ENCODE measurements at regions not wholly inside any gene's neighbourhood (a gene's known extent, or its start where the extent isn't known, plus 50 kb on each side); places are given as distances from the start of the nearest gene placed in this dataset.

DNA sequence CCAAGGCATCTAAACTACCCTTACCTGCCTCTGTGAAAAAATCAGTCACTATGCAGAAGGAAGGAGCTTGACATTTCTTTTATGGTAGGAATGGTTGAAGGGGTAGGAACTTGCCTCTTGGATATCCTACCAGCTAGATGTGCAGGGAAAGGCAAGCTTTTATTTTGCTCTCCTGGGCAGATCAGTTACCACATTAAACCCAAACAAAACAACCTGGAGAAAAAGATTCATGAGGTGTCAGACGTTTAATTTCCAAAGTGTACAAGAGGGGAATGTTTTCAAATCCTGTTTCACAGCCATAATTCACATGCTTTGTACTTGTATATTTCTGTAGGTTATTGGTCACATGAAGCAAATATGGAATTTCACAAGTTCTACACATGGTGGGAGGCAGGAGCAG is 67.0 kb upstream of the IFNG-AS1 start:
- Histone ChIP-seq H3K9me2 (ENCODE audit: insufficient read depth, low read length) (no peaks in the 10 kb centered on the region), H3K4me2 (ENCODE audit: low read length) (no peak overlapping the region), H4K20me1 (ENCODE audit: insufficient read depth, low read length) (no peaks in the 10 kb centered on the region), H3K4me3 (ENCODE audit: low read depth, low read length, poor library complexity, severe bottlenecking) (no peak overlapping the region), H3K79me2 (ENCODE audit: insufficient read depth, low read depth, low read length) (no peaks in the 10 kb centered on the region), H3K9me3 (ENCODE audit: low read length) (no peaks in the 10 kb centered on the region), H3K27ac (ENCODE audit: low read depth, low read length, poor library complexity, severe bottlenecking) (no peak overlapping the region), H3K4me1 (ENCODE audit: insufficient read depth, low read length, poor library complexity, severe bottlenecking) (no peaks in the 10 kb centered on the region), H2AFZ (ENCODE audit: low read length) (no peak overlapping the region), H3K36me3 (ENCODE audit: insufficient read depth, low read length) (no peaks in the 10 kb centered on the region)
- ChIA-PET POLR2A (interaction anchor here (0.6 kb wide), 1 partner anchor 105 kb away, joined by 4 read pairs; no protein-coding TSS in a partner anchor), CTCF (ENCODE audit: unreplicated experiment) (no interaction called here)
- no peak for TF ChIP-seq EZH2phosphoT487 (IDR thresholded peaks at IDR 0.05; ENCODE audit: borderline replicate concordance, low read depth, low read length)
- TF ChIP-seq, protein P1, sequence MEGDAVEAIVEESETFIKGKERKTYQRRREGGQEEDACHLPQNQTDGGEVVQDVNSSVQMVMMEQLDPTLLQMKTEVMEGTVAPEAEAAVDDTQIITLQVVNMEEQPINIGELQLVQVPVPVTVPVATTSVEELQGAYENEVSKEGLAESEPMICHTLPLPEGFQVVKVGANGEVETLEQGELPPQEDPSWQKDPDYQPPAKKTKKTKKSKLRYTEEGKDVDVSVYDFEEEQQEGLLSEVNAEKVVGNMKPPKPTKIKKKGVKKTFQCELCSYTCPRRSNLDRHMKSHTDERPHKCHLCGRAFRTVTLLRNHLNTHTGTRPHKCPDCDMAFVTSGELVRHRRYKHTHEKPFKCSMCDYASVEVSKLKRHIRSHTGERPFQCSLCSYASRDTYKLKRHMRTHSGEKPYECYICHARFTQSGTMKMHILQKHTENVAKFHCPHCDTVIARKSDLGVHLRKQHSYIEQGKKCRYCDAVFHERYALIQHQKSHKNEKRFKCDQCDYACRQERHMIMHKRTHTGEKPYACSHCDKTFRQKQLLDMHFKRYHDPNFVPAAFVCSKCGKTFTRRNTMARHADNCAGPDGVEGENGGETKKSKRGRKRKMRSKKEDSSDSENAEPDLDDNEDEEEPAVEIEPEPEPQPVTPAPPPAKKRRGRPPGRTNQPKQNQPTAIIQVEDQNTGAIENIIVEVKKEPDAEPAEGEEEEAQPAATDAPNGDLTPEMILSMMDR (conservative IDR thresholded peaks at IDR 0.05; ENCODE audit: low read length): no peak
- DNase-seq (ENCODE audit: low spot score): no peak
- BruUV-seq (replicated peaks): no TSS peak
- intact Hi-C loops (cut with micrococcal nuclease; ENCODE audit: unreplicated experiment): no loop called here

DNA sequence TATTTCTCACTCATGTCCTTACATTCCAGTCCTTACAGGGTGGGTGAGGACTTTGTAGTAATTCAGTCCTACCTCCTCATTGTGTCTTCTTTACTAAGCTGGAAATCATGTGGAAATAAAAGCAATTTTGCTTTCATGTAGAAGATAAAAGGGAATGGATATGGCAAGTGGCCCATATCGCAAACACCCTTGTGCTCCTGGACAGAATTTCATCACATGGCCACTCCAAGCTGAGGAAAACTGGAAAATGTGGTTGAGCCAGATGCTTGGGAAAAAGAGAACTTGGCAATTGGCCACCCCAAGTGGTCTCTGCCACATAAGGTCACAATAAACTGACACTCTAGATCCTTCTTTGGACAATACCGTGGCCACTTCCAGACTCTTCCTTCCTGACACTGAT is 64.2 kb upstream of the IFNG-AS1 start:
- Histone ChIP-seq H3K9me2 (ENCODE audit: insufficient read depth, low read length) (no peaks in the 10 kb centered on the region), H2AFZ (ENCODE audit: low read length) (no peak overlapping the region), H3K4me2 (ENCODE audit: low read length) (no peak overlapping the region), H3K4me1 (ENCODE audit: insufficient read depth, low read length, poor library complexity, severe bottlenecking) (no peaks in the 10 kb centered on the region), H3K79me2 (ENCODE audit: insufficient read depth, low read depth, low read length) (no peaks in the 10 kb centered on the region), H3K36me3 (ENCODE audit: insufficient read depth, low read length) (no peaks in the 10 kb centered on the region), H4K20me1 (ENCODE audit: insufficient read depth, low read length) (no peaks in the 10 kb centered on the region), H3K4me3 (ENCODE audit: low read depth, low read length, poor library complexity, severe bottlenecking) (no peak overlapping the region), H3K9me3 (ENCODE audit: low read length) (no peaks in the 10 kb centered on the region), H3K27ac (ENCODE audit: low read depth, low read length, poor library complexity, severe bottlenecking) (no peak overlapping the region)
- TF ChIP-seq, protein P1 (conservative IDR thresholded peaks at IDR 0.05; ENCODE audit: low read length): no peak
- no peak for TF ChIP-seq EZH2phosphoT487 (IDR thresholded peaks at IDR 0.05; ENCODE audit: borderline replicate concordance, low read depth, low read length)
- no peak for DNase-seq (ENCODE audit: low spot score)
- POLR2A ChIA-PET: interaction anchor here (0.7 to 1.1 kb wide), 2 partner anchors 11 to 293 kb away, joined by 4 to 5 read pairs; no protein-coding TSS in a partner anchor
- intact Hi-C loops (cut with micrococcal nuclease; ENCODE audit: unreplicated experiment): no loop called here
- no TSS peak for BruUV-seq (replicated peaks)
- CTCF ChIA-PET (ENCODE audit: unreplicated experiment): no interaction called here

GRCh38 chr12:67925552-67925951 is 63.7 kb upstream of the IFNG-AS1 start:
- H3K9me3 ChIP-seq (ENCODE audit: low read length): no peaks in the 10 kb centered on the region
- no peaks in the 10 kb centered on the region for H4K20me1 ChIP-seq (ENCODE audit: insufficient read depth, low read length)
- ChIA-PET POLR2A (interaction anchor here (0.7 to 1.1 kb wide), 2 partner anchors 12 to 293 kb away, joined by 4 to 5 read pairs; no protein-coding TSS in a partner anchor), CTCF (ENCODE audit: unreplicated experiment) (no interaction called here)
- no TSS peak for BruUV-seq (replicated peaks)
- no peak overlapping the region for H2AFZ ChIP-seq (ENCODE audit: low read length)
- H3K4me2 ChIP-seq (ENCODE audit: low read length): no peak overlapping the region
- no peak for TF ChIP-seq EZH2phosphoT487 (IDR thresholded peaks at IDR 0.05; ENCODE audit: borderline replicate concordance, low read depth, low read length)
- TF ChIP-seq, protein P1 (conservative IDR thresholded peaks at IDR 0.05; ENCODE audit: low read length): no peak
- H3K9me2 ChIP-seq (ENCODE audit: insufficient read depth, low read length): no peaks in the 10 kb centered on the region
- no peaks in the 10 kb centered on the region for H3K4me1 ChIP-seq (ENCODE audit: insufficient read depth, low read length, poor library complexity, severe bottlenecking)
- no peak for DNase-seq (ENCODE audit: low spot score)
- H3K27ac ChIP-seq (ENCODE audit: low read depth, low read length, poor library complexity, severe bottlenecking): no peak overlapping the region
- H3K79me2 ChIP-seq (ENCODE audit: insufficient read depth, low read depth, low read length): no peaks in the 10 kb centered on the region
- H3K4me3 ChIP-seq (ENCODE audit: low read depth, low read length, poor library complexity, severe bottlenecking): no peak overlapping the region
- intact Hi-C loops (cut with micrococcal nuclease; ENCODE audit: unreplicated experiment): no loop called here
- H3K36me3 ChIP-seq (ENCODE audit: insufficient read depth, low read length): no peaks in the 10 kb centered on the region
